ENCODE measurements at regions not wholly inside any gene's neighbourhood (a gene's known extent, or its start where the extent isn't known, plus 50 kb on each side); places are given as distances from the start of the nearest gene placed in this dataset.

GRCh38 chr10:109203646-109204353 is 719.5 kb downstream of the XPNPEP1 start:
- TF ChIP-seq, protein P1, sequence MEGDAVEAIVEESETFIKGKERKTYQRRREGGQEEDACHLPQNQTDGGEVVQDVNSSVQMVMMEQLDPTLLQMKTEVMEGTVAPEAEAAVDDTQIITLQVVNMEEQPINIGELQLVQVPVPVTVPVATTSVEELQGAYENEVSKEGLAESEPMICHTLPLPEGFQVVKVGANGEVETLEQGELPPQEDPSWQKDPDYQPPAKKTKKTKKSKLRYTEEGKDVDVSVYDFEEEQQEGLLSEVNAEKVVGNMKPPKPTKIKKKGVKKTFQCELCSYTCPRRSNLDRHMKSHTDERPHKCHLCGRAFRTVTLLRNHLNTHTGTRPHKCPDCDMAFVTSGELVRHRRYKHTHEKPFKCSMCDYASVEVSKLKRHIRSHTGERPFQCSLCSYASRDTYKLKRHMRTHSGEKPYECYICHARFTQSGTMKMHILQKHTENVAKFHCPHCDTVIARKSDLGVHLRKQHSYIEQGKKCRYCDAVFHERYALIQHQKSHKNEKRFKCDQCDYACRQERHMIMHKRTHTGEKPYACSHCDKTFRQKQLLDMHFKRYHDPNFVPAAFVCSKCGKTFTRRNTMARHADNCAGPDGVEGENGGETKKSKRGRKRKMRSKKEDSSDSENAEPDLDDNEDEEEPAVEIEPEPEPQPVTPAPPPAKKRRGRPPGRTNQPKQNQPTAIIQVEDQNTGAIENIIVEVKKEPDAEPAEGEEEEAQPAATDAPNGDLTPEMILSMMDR (IDR thresholded peaks at IDR 0.05; ENCODE audit: extremely low read depth, insufficient read depth, missing control alignments) = no peak
- DNase-seq (ENCODE audit: low spot score) = no peak
- in situ Hi-C loops (cut with MboI; ENCODE audit: low pct_unique_long_range_greater_than_20kb, low sequenced_read_pairs, unreplicated experiment) = no loop called here

GRCh38 chr10:109202111-109202510 is 721.2 kb downstream of the XPNPEP1 start:
- in situ Hi-C loops (cut with MboI; ENCODE audit: low pct_unique_long_range_greater_than_20kb, low sequenced_read_pairs, unreplicated experiment) = no loop called here
- DNase-seq (ENCODE audit: low spot score) = no peak

DNA sequence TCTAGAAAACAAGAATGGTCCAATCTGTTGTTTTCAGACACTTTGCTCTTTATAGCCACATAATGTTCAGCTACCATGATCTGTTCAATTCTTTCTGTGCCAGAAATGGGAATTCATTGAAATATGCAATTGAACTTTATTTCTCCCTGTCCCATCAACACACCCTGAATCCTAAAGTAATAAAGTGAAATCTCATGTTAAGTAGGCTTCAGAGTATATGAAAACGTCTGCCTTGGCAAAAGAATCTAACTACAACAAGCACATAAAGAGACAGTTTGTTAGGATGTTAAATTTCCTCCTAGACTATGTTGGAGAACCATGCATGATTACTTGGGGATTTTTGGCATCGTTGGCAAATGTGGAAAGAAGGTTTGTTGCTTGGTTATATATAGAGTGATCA is 722.7 kb downstream of the XPNPEP1 start:
- TF ChIP-seq, protein P1 (IDR thresholded peaks at IDR 0.05; ENCODE audit: extremely low read depth, insufficient read depth, missing control alignments) = no peak
- in situ Hi-C loops (cut with MboI; ENCODE audit: low pct_unique_long_range_greater_than_20kb, low sequenced_read_pairs, unreplicated experiment) = no loop called here
- no peak for DNase-seq (ENCODE audit: low spot score)

More at GRCh38 chr10:109202111-109202510, 721.2 kb downstream of the XPNPEP1 start:
- TF ChIP-seq, protein P1 (IDR thresholded peaks at IDR 0.05; ENCODE audit: extremely low read depth, insufficient read depth, missing control alignments) = no peak

GRCh38 chr10:109191823-109192222 is 731.5 kb downstream of the XPNPEP1 start:
- DNase-seq (ENCODE audit: low spot score) = no peak
- in situ Hi-C loops (cut with MboI; ENCODE audit: low pct_unique_long_range_greater_than_20kb, low sequenced_read_pairs, unreplicated experiment) = no loop called here
- TF ChIP-seq, protein P1 (IDR thresholded peaks at IDR 0.05; ENCODE audit: extremely low read depth, insufficient read depth, missing control alignments) = no peak

GRCh38 chr10:109191341-109191740 is 732.0 kb downstream of the XPNPEP1 start:
- DNase-seq (ENCODE audit: low spot score) = no peak
- in situ Hi-C loops (cut with MboI; ENCODE audit: low pct_unique_long_range_greater_than_20kb, low sequenced_read_pairs, unreplicated experiment) = no loop called here
- TF ChIP-seq, protein P1 (IDR thresholded peaks at IDR 0.05; ENCODE audit: extremely low read depth, insufficient read depth, missing control alignments) = no peak

DNA sequence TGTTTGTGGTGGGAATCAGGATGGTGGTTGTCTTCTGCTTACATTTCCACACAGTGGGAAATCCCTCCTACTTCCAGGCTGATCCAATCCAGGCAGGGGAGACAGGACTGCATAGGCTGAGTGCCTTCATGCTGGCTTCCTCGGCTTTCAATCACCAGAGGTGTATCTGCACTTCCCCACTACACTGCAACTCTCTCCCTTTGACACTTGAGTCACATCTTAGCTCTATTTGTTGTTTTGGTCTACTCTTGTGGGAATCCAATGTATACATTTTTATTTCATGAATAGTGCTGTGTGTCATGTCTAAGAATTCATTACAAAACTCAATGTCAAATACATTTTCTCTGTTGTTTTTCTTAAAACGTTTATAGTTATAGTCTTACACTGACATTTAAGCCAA is 735.6 kb downstream of the XPNPEP1 start:
- TF ChIP-seq, protein P1 (IDR thresholded peaks at IDR 0.05; ENCODE audit: extremely low read depth, insufficient read depth, missing control alignments) = no peak
- DNase-seq (ENCODE audit: low spot score) = no peak
- in situ Hi-C loops (cut with MboI; ENCODE audit: low pct_unique_long_range_greater_than_20kb, low sequenced_read_pairs, unreplicated experiment) = no loop called here
